ENCODE measurements at regions not wholly inside any gene's neighbourhood (a gene's known extent, or its start where the extent isn't known, plus 50 kb on each side); places are given as distances from the start of the nearest gene placed in this dataset.

DNA sequence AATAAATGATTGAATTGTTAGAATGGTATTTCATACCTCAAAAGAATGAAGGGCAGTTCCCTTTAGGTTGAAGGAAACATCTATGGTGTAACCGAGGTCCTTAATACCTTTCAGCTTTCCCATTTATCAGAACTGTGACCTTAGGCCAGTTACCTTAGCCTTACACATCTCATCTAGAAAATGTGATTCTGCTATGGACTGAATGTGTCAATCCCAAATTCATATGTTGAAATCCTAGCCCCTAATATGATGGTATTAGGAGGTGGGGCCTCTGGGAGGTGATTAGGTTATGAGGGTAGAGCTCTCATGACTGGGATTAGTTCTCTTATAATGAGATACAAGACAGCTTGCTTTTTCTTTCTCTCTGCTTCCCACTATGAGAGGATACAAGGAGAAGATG lies 441.9 kb downstream of the PLK2 start:
- no peak overlapping the region for H3K4me3 ChIP-seq (ENCODE audit: low read depth, low read length)
- ChIA-PET POLR2A (no interaction called here), CTCF (no interaction called here)
- no peak for DNase-seq (ENCODE audit: low read depth, low spot score)
- no peak for TF ChIP-seq CTCF (IDR thresholded peaks at IDR 0.05; ENCODE audit: insufficient read depth, low read length, missing control alignments)

GRCh38 chr5:58016877-58017276 lies 443.0 kb downstream of the PLK2 start:
- POLR2A ChIA-PET, result no interaction called here
- CTCF ChIA-PET, result no interaction called here
- no peak for DNase-seq (ENCODE audit: low read depth, low spot score)
- no peak for TF ChIP-seq CTCF (IDR thresholded peaks at IDR 0.05; ENCODE audit: insufficient read depth, low read length, missing control alignments)
- no peak overlapping the region for H3K4me3 ChIP-seq (ENCODE audit: low read depth, low read length)

- no peak for TF ChIP-seq CTCF (IDR thresholded peaks at IDR 0.05; ENCODE audit: insufficient read depth, low read length, missing control alignments)
- DNase-seq (ENCODE audit: low read depth, low spot score), result peak; percentile 34
- no peak overlapping the region for H3K4me3 ChIP-seq (ENCODE audit: low read depth, low read length)
- ChIA-PET CTCF (interaction anchor here (1.0 kb wide), 1 partner anchor 23 kb away, joined by 3 read pairs; no protein-coding TSS in a partner anchor), POLR2A (no interaction called here)
These were observed 443.5 kb downstream of the PLK2 start for GRCh38 chr5:58016358-58016757.

DNA sequence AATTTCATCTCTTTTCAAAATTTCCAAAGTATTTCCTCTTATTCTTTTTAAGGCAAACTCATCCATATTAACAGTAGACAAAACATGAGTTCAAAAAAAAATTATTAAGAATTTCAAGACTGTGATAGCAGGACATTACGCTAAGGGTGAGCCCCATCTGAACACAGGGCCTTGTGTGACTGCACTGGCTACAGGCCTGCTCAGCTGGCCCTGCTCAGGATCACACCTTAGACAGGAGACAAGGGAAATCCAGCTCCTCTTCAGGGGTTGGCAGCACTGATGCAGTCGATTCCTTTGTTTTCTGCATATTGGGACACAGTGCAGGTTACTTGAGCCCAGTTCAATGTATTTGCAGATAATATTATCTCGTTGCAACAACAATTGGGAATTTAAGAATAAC lies 444.7 kb downstream of the PLK2 start:
- ChIA-PET POLR2A (no interaction called here), CTCF (interaction anchor here (1.0 to 1.2 kb wide), 2 partner anchors 22 to 31 kb away, joined by 3 read pairs; no protein-coding TSS in a partner anchor)
- no peak for TF ChIP-seq CTCF (IDR thresholded peaks at IDR 0.05; ENCODE audit: insufficient read depth, low read length, missing control alignments)
- no peak for DNase-seq (ENCODE audit: low read depth, low spot score)
- H3K4me3 ChIP-seq (ENCODE audit: low read depth, low read length), result no peak overlapping the region

- H3K4me3 ChIP-seq (ENCODE audit: low read depth, low read length), result no peak overlapping the region
- DNase-seq (ENCODE audit: low read depth, low spot score), result no peak
- TF ChIP-seq CTCF (IDR thresholded peaks at IDR 0.05; ENCODE audit: insufficient read depth, low read length, missing control alignments), result no peak
- ChIA-PET CTCF (no interaction called here), POLR2A (no interaction called here)
These were observed 446.2 kb downstream of the PLK2 start for GRCh38 chr5:58013542-58014258.

DNA sequence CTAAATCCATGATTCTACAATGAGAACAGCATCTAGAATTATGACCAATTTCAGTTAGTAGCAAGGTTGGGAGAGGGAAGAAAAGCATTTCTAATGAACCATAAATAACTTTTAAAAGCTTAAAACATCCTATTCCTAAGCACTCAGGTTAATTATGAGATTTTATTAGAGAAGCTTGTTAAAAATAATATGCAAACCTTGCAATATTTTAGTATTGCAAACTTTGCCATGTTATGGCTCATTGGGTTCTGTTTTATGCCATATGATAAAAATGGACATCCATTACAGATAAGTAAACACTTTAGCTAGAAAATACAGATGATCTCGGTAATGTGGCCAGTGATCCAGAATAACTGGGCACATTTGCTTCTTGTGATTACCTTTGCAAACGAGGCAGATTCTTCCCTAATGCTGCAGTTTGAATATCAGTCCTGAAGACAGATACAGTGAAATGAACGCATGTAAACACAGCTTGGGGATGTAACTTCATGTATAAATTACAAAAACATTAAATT lies 447.0 kb downstream of the PLK2 start:
- no peak overlapping the region for H3K4me3 ChIP-seq (ENCODE audit: low read depth, low read length)
- no peak for DNase-seq (ENCODE audit: low read depth, low spot score)
- no peak for TF ChIP-seq CTCF (IDR thresholded peaks at IDR 0.05; ENCODE audit: insufficient read depth, low read length, missing control alignments)
- POLR2A ChIA-PET, result no interaction called here
- CTCF ChIA-PET, result no interaction called here

Data from AG04449 (cell line).